IMR-90 (cell line): ENCODE measurements at regions not wholly inside any gene's neighbourhood (a gene's known extent, or its start where the extent isn't known, plus 50 kb on each side); places are given as distances from the start of the nearest gene placed in this dataset.

Source experiments
- ATAC-seq: fragments of 200-7000 bp; cut with Tn5 transposase; 2 replicates; pipeline ENCODE4 v1.9.1; 2020; ENCODE audit warnings: low read depth, mild to moderate bottlenecking, moderate library complexity
- BruUV-seq: library from RNA; stranded (reverse); fragments of 400-500 nt; replicated peaks from 2 replicates; lab custom pipeline; 2021; lab: Mats Ljungman, UMichigan
- CTCF ChIA-PET: fragments of 300-600 bp; formaldehyde crosslinking; extraction: SDS; loops from one replicate; lab custom pipeline; 2021; ENCODE audit warnings: antibody characterized with exemption; lab: Yijun Ruan, JAX
- POLR2A ChIA-PET: fragments of 300-600 bp; sonication (Branson Sonifier 250); formaldehyde crosslinking; loops from one replicate; lab custom pipeline; 2022; ENCODE audit warnings: antibody characterized with exemption; ENCODE audit not compliant: unreplicated experiment; lab: Charles Lee
- DNase-seq: peaks from one replicate; pipeline ENCODE4 v3.0.0; 2013
- H2AFZ ChIP-seq: replicated peaks from 2 replicates; pipeline ENCODE3; 2013; ENCODE audit warnings: low read length, mild to moderate bottlenecking; ENCODE audit not compliant: poor library complexity
- H2AK5ac ChIP-seq: 2 replicates; pipeline ENCODE4 v1.6.1; 2013; ENCODE audit warnings: low read depth, low read length, inconsistent platforms
- H2AK9ac ChIP-seq: replicated peaks from 2 replicates; pipeline ENCODE3; 2013; ENCODE audit warnings: mild to moderate bottlenecking, low read depth, low read length, moderate library complexity; ENCODE audit not compliant: poor library complexity
- H2BK120ac ChIP-seq: 2 replicates; pipeline ENCODE4 v1.6.1; 2013; ENCODE audit warnings: low read depth, low read length, inconsistent platforms
- H2BK15ac ChIP-seq: 3 replicates; pipeline ENCODE4 v1.6.1; 2013; ENCODE audit warnings: low read depth, low read length, inconsistent platforms
- H2BK20ac ChIP-seq: 2 replicates; pipeline ENCODE4 v1.6.1; 2013; ENCODE audit warnings: low read depth, mild to moderate bottlenecking, inconsistent platforms, low read length, moderate library complexity
- H2BK5ac ChIP-seq: 2 replicates; pipeline ENCODE4 v1.6.1; 2013; ENCODE audit warnings: mild to moderate bottlenecking, low read depth, low read length, inconsistent platforms; ENCODE audit not compliant: poor library complexity, severe bottlenecking
- H3K14ac ChIP-seq: replicated peaks from 2 replicates; pipeline ENCODE4 v1.6.1; 2013; ENCODE audit warnings: low read depth, low read length, inconsistent platforms
- H3K18ac ChIP-seq: 2 replicates; pipeline ENCODE4 v1.6.1; 2013; ENCODE audit warnings: low read depth, low read length, control low read depth
- H3K23ac ChIP-seq: 2 replicates; pipeline ENCODE4 v1.6.1; 2013; ENCODE audit warnings: low read depth, low read length, inconsistent platforms
- H3K27ac ChIP-seq: 2 replicates; pipeline ENCODE4 v1.5.1; 2013; ENCODE audit warnings: mild to moderate bottlenecking, control low read depth, low read length; ENCODE audit not compliant: insufficient read depth
- H3K27me3 ChIP-seq: 2 replicates; pipeline ENCODE4 v1.6.1; 2013; ENCODE audit warnings: low read length; ENCODE audit not compliant: control insufficient read depth, insufficient read depth
- H3K36me3 ChIP-seq: 2 replicates; pipeline ENCODE4 v1.6.1; 2013; ENCODE audit warnings: low read length, mixed read lengths; ENCODE audit not compliant: control insufficient read depth, insufficient read depth
- H3K4ac ChIP-seq: 2 replicates; pipeline ENCODE4 v1.6.1; 2013; ENCODE audit warnings: low read depth, low read length, inconsistent platforms
- H3K4me1 ChIP-seq: 2 replicates; pipeline ENCODE4 v1.6.1; 2013; ENCODE audit warnings: low read length, mixed read lengths; ENCODE audit not compliant: control insufficient read depth, insufficient read depth
- H3K4me2 ChIP-seq: 2 replicates; pipeline ENCODE4 v1.6.1; 2013; ENCODE audit warnings: low read depth, mild to moderate bottlenecking, control low read depth, low read length, moderate library complexity
- H3K4me3 ChIP-seq: 2 replicates; pipeline ENCODE4 v1.5.1; 2013; ENCODE audit warnings: low read depth, mild to moderate bottlenecking, control low read depth, low read length, moderate library complexity; ENCODE audit not compliant: insufficient read depth
- H3K56ac ChIP-seq: 2 replicates; pipeline ENCODE4 v1.6.1; 2013; ENCODE audit warnings: low read length, inconsistent platforms; ENCODE audit not compliant: insufficient read depth; ENCODE audit errors: extremely low read depth
- H3K79me1 ChIP-seq, 2 experiments: 2 replicates each; pipeline ENCODE4 v1.6.1; 2013; ENCODE audit warnings: low read length in 2 of 2, inconsistent platforms in 1 of 2, low read depth in 1 of 2
- H3K9ac ChIP-seq: 2 replicates; pipeline ENCODE4 v1.6.1; 2013; ENCODE audit warnings: low read depth, low read length, control low read depth
- H3K9me1 ChIP-seq: 2 replicates; pipeline ENCODE4 v1.6.1; 2013; ENCODE audit warnings: low read length, inconsistent platforms; ENCODE audit not compliant: insufficient read depth
- H3K9me3 ChIP-seq: 2 replicates; pipeline ENCODE4 v1.6.1; 2013; ENCODE audit warnings: low read length; ENCODE audit not compliant: control insufficient read depth, insufficient read depth
- H4K20me1 ChIP-seq: 2 replicates; pipeline ENCODE4 v1.6.1; 2013; ENCODE audit warnings: low read length, inconsistent platforms; ENCODE audit not compliant: insufficient read depth
- H4K5ac ChIP-seq: 2 replicates; pipeline ENCODE4 v1.6.1; 2013; ENCODE audit warnings: mild to moderate bottlenecking, low read depth, low read length, control low read depth
- H4K8ac ChIP-seq, 2 experiments: 2 replicates each; pipeline ENCODE4 v1.6.1; 2013; ENCODE audit warnings: low read depth in 2 of 2, low read length in 2 of 2, control low read depth in 1 of 2, inconsistent platforms in 1 of 2
- H4K91ac ChIP-seq: 2 replicates; pipeline ENCODE4 v1.6.1; 2013; ENCODE audit warnings: low read depth, low read length, inconsistent platforms; ENCODE audit not compliant: insufficient read depth
- SMC3 ChIP-seq: fragments of 150-350 bp; IDR thresholded peaks from 2 replicates; pipeline ENCODE4 v1.6.1; 2016; ENCODE audit warnings: low read depth, mild to moderate bottlenecking, antibody characterized with exemption, low read length, moderate library complexity
- WGBS, 2 experiments: methylation state at CpG; one replicate each; pipeline versions ENCODE4 v1.1.5 to v1.1.7; 2013; ENCODE audit warnings: missing lambda C conversion rate in 2 of 2; ENCODE audit not compliant: insufficient read length in 1 of 2; ENCODE audit errors: extremely low coverage in 2 of 2; 5-methylcytosine and 5-hydroxymethylcytosine counted together
- dilution Hi-C: fragments of 300-500 bp; cut with HindIII; formaldehyde crosslinking; loops from one replicate; pipeline ENCODE4 v1.14.3; 2018; ENCODE audit warnings: low sequenced_read_pairs; ENCODE audit not compliant: unreplicated experiment
- in situ Hi-C: fragments of 300-500 bp; cut with MboI; formaldehyde crosslinking; loops from 3 replicates; pipeline ENCODE4 v1.14.3; 2019; ENCODE audit warnings: low sequenced_read_pairs, inconsistent platforms, mixed read lengths
- intact Hi-C: fragments of 100-400 bp; cut with micrococcal nuclease; formaldehyde crosslinking; loops from 2 replicates; pipeline ENCODE4 v1.10.0; 2022

DNA sequence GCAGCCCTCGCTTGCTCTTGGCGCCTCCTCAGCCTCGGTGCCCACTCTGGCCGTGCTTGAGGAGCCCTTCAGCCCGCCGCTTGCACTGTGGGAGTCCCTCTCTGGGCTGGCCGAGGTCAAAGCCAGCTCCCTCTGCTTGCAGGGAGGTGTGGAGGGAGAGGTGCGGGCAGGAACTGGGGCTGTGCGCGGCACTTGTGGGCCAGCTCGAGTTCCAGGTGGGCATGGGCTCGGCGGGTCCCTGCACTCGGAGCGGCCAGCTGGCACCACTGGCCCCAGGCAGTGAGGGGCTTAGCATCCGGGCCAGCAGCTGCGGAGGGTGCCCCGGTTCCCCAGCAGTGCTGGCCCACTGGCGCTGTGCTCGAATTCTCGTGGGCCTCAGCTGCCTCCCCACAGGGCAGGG, 152.1 kb upstream of the SEMA3C start:
- H3K23ac ChIP-seq: no peak overlapping the region
- H3K9me1 ChIP-seq: 0 out of 2 replicates have a peak, but pooled peaks cover 2% of the 10 kb centered on the region
- no peak overlapping the region for H3K56ac ChIP-seq
- no peaks in the 10 kb centered on the region for H4K20me1 ChIP-seq
- intact Hi-C loops: no loop called here
- no peak overlapping the region for H4K91ac ChIP-seq
- no peak overlapping the region for H3K14ac ChIP-seq
- in situ Hi-C loops: no loop called here
- 100% methylated on average over 3 of the region's 21 CpGs; no CpG with 5 or more reads in 1 of the 2 experiments for WGBS, 2 experiments
- no peak for TF ChIP-seq SMC3
- no peaks in the 10 kb centered on the region for H3K4me1 ChIP-seq
- H2AFZ ChIP-seq: no peak overlapping the region
- no peak overlapping the region for H2AK9ac ChIP-seq
- ChIA-PET CTCF (no interaction called here), POLR2A (no interaction called here)
- no peak overlapping the region for H4K5ac ChIP-seq
- H3K27ac ChIP-seq: no peak overlapping the region
- H3K4me2 ChIP-seq: no peak overlapping the region
- no peak overlapping the region for H2BK15ac ChIP-seq
- H3K79me1 ChIP-seq: no peaks in the 10 kb centered on the region
- no peak overlapping the region for H2AK5ac ChIP-seq
- no peak overlapping the region for H3K18ac ChIP-seq
- H4K8ac ChIP-seq: no peak overlapping the region
- H2BK5ac ChIP-seq: no peak overlapping the region
- H3K4ac ChIP-seq: no peak overlapping the region
- ATAC-seq (no peak), DNase-seq (no peak)
- no peak overlapping the region for H2BK20ac ChIP-seq
- peaks cover 2% of the 10 kb centered on the region; the same call in 1 of the 2 replicates for H3K9me3 ChIP-seq
- no peaks in the 10 kb centered on the region for H3K27me3 ChIP-seq
- no peak overlapping the region for H2BK120ac ChIP-seq
- BruUV-seq: no TSS peak
- H3K36me3 ChIP-seq: no peaks in the 10 kb centered on the region
- no peak overlapping the region for H3K9ac ChIP-seq
- no peak overlapping the region for H3K4me3 ChIP-seq
- dilution Hi-C loops: no loop called here
